ENCODE measurements at regions not wholly inside any gene's neighbourhood (a gene's known extent, or its start where the extent isn't known, plus 50 kb on each side); places are given as distances from the start of the nearest gene placed in this dataset.

DNA sequence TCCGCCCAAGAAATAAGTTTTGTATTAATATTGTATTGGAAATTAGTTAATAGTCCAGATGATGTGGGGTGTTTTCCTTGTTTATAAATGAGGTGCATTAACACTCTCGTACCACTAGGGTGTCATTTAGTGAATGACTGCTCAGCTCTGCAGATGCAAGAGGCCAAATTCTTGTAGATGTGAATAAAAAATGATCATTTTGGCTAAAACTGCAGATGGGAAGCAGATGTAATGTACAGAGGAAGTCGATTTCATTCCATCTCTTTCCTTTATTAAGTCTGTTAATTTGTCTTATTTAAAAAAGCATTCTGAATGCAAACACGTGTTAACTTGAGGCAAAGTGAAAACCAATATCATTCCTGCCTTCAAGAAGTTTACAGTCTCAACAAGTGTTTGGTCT, 108.1 kb downstream of the DHX15 start:
- no peak for DNase-seq (ENCODE audit: extremely low read depth, low read depth)

GRCh38 chr4:24475756-24476155, 108.6 kb downstream of the DHX15 start:
- DNase-seq (ENCODE audit: extremely low read depth, low read depth) = no peak

DNA sequence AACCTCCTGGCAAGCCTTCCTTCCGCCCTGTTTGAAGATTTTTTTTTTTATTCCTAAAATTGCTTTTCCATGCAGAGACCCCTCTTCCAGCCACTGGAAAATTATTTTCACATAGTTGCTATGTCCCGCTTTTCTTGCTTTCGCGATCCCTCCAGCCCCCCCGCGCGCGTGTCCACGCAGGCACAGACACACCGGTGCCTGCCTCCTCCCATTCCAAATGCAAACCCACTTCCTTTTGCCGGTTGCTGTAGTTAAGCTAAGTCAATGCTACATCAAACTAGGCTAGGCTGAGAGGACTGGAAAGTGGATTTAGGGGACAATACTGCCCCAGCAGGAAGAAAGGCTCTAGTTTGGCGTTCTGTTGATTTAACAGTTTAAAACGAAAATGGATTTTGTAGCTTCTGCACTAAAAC, 111.0 kb downstream of the DHX15 start:
- no peak for DNase-seq (ENCODE audit: extremely low read depth, low read depth)

DNA sequence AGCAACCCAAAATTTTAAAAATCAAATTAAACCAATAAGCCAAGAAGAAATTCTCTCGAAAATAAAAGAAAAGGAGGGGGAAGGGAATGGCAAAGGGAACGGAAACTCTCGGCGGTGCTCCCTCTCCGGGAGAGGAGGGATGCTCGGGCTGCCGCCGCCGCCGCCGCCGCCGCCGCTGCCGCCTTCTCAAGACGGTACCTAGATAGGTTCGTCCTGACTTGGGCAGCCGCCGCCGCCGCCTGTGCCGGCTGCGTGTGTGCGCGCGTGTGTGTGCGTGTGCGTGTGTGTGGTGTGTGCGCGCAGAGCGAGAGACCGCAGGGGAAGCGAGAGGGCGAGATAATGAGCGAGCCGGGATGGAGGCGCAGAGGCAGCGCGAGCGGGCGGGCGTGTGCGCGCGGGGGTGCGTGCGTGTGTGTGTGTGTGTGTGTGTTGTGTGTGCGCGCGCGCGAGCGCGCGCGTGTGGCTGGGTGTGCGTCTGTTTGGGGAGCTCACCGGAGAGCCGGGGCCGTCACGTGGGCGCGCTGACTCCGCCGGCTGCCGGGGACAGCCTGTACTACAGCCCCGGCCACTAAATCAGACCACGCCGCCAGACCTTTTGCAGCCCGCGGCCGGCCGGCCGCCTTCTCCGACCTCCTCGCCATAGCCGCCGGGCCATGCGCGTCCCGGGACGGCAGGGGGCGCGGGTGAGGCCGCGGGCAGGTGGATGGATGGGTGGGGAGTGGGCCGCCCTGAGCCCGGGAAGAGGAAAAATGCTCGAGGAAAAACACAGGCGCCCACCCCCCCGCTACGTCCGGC, 111.6 kb downstream of the DHX15 start:
- DNase-seq (ENCODE audit: extremely low read depth, low read depth) = peak; percentile 65

DNA sequence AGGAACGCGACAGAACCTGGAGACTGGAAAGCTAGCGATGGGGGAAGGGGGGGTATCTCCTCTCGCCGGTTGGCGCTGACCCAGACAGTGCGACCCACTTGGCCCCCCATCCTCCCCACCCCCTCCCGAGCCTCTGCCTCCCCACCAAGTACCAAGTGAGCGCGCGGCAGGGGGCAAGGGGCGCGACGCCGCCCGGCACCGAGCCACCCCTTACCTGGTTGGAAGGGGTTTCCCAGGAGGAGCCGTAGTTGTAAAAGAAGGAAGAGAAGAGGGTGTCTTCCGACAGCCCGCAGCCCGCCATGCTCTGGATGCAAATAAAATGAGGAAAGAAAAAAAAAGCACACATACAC, 112.2 kb downstream of the DHX15 start:
- no peak for DNase-seq (ENCODE audit: extremely low read depth, low read depth)

GRCh38 chr4:24471486-24472160, 112.7 kb downstream of the DHX15 start:
- no peak for DNase-seq (ENCODE audit: extremely low read depth, low read depth)

DNA sequence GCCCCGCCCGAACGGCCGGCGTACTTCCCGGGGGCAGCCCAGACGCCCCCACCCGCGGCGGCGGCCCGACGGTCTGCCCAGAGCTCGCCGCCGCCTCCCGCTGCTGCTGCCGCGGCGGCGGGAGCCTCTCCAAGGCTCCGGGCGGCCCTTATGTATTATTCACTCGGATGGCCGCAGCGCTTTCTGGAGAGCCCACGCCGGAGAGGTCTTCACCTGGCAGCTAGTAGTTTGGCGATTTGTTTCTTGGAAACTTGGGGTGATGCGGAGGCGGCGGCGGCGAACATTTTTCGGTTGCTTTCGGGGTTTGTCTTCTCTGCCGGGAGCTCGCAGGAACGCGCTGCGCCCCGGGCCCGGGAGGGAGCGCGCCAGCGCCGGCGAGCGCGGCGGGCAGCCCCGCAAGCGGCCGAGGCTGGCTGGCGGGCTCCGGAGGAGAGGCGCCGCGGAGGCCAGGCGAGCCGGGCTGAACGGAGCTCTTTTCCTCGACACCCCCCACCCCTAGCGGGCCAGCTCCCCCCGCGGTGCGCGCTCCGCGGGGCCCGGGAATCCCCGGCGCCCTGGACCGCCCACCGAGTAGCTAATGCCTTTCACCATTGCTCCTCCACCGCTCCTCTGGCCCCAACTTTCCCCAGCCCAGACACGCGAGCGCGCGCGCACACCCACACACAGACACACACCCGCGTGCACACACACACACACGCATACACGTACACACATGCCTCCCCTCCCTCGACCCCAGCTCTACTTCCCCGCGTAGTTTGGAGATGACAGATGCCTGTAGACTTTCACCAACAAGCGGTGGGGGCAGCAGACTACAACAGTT, 113.5 kb downstream of the DHX15 start:
- DNase-seq (ENCODE audit: extremely low read depth, low read depth) = no peak

DNA sequence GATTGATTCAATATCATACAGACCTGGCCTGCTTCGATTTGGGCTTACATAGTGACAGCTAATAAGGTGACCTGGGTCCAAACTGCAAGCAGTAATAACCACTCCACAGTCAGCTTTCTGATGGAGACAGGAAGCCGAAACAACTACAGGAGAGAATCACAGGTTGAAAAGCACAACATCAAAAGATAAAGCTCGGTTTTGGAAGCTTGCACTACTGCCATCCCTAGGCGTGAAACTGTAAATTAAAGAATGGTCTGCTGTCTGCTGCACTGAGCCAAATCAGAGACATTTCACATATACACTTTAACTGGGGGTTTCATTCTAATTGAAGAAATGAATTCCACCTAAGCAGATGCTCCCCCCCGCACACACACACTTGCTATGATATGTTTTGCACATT, 116.3 kb downstream of the DHX15 start:
- DNase-seq (ENCODE audit: extremely low read depth, low read depth) = no peak

DNA sequence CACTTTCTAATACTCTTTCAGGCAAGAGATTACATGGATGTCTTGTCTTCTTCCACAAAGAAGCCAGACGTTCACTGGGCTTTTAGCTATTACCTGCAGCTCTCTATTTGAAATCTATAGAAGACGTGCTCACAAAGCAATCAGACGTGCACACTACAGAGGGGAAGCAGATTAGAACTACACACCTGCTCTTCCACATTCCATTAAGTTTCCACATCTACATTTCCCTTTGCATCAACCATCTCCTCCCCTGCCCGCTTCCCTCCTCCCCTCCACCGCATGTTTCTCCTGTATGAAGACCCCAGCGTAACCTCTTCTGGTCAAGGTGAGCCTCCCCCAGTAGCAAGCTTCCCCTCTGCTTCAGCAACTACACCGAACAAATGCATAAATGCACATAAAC, 119.8 kb downstream of the DHX15 start:
- no peak for DNase-seq (ENCODE audit: extremely low read depth, low read depth)

GRCh38 chr4:24456431-24456830, 127.9 kb downstream of the DHX15 start:
- DNase-seq (ENCODE audit: extremely low read depth, low read depth) = no peak

- no peak for DNase-seq (ENCODE audit: extremely low read depth, low read depth)
Measured at GRCh38 chr4:24453951-24454350, 130.4 kb downstream of the DHX15 start.

GRCh38 chr4:24451870-24452269, 132.5 kb downstream of the DHX15 start:
- DNase-seq (ENCODE audit: extremely low read depth, low read depth) = no peak

GRCh38 chr4:24443200-24443599, 141.2 kb downstream of the DHX15 start:
- no peak for DNase-seq (ENCODE audit: extremely low read depth, low read depth)

- DNase-seq (ENCODE audit: extremely low read depth, low read depth) = no peak
Measured at GRCh38 chr4:24440765-24441164, 143.6 kb downstream of the DHX15 start.

DNA sequence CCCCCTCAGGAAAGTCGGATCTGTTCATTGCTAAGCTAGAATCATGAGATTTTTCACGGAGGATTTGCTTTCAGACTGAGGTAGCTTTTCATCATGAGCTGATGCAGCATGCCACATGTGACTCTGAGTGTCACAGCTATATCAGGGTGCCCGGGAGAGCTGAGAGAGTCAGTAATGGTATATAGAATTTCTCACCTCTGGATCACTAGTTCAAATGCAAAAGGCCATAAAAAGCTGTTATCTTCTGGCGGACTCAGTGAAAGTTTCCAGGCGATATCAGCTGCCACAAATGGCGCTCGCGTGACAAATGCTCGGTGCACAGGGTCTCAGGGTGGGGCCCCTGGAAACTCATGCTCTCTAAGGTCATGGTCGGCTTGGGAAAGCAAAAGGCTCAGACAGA, 150.1 kb downstream of the DHX15 start:
- DNase-seq (ENCODE audit: extremely low read depth, low read depth) = no peak

GRCh38 chr4:24433515-24434214, 150.7 kb downstream of the DHX15 start:
- DNase-seq (ENCODE audit: extremely low read depth, low read depth) = no peak

- peak; percentile 29 for DNase-seq (ENCODE audit: extremely low read depth, low read depth)
Measured at GRCh38 chr4:24428850-24429249, 155.5 kb downstream of the DHX15 start.

DNA sequence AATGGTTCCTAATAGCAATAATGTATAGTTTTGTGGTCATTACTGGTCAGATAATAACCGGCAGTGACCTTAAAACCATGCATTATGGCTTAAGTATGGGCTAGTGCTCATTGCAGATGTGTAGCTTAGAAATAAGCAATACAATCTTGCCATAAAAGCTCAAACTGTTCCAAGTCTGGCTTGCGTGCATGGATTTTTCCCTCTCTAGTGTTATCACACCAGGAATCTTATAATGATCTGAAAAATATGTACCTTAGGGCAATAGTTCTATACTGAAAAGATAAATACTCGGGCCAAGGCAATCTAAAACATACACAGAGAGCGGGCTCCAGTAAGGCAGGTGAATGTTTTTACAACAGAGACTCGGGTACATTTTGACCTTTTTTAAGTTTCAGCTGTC, 157.8 kb downstream of the DHX15 start:
- no peak for DNase-seq (ENCODE audit: extremely low read depth, low read depth)

DNA sequence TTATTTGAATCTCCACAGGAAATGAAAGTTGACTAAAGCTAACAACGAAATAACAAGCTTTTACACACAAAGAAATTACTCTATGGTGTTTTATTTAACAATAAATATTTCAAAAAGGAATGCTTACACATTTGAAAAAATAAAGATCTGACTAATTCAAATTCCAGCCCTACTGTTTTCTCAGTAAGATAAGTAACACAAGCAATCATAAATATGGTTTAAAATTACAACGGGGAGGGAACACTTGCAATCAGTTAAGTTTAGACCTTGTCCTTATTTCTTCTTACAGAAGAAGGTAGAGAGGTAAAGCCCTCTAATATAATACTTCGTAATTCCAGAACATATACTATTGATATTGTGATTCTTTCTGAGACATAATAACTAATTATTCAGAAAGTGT, 158.5 kb downstream of the DHX15 start:
- no peak for DNase-seq (ENCODE audit: extremely low read depth, low read depth)

- no peak for DNase-seq (ENCODE audit: extremely low read depth, low read depth)
Measured at GRCh38 chr4:24423670-24424069, 160.7 kb downstream of the DHX15 start.

DNA sequence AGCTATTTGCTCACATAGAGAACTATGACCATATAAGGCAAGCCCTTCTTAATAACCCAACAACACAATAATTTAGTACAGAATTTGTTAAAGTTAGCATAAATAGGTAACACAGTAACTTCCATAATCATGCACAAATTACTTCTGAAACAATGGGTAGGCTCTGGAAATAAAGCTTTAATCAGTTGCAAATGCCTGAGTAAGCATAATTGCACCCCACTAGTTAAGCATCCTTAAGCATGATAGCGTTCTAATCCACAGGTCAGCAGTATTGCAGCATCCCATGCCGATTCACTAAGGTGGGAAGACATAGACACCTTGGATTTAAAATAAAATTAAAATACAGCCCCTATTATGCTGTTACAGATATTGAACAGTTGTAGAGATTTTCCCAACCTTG, 161.7 kb downstream of the DHX15 start:
- no peak for DNase-seq (ENCODE audit: extremely low read depth, low read depth)
